ENCODE measurements at regions not wholly inside any gene's neighbourhood (a gene's known extent, or its start where the extent isn't known, plus 50 kb on each side); places are given as distances from the start of the nearest gene placed in this dataset.

GRCh38 chr15:35858707-35859106, 312.7 kb upstream of the DPH6 start:
- no peak overlapping the region for H3K4me3 ChIP-seq (ENCODE audit: low read depth, low read length)
- no peak for TF ChIP-seq CTCF (IDR thresholded peaks at IDR 0.05; ENCODE audit: low read depth, low read length, missing control alignments)
- no peaks in the 10 kb centered on the region for H3K27me3 ChIP-seq (replicated peaks)
- no peaks in the 10 kb centered on the region for H3K36me3 ChIP-seq (replicated peaks)
- no peak overlapping the region for H3K27ac ChIP-seq
- no peak for DNase-seq
- in situ Hi-C loops (cut with HindIII; ENCODE audit: low pct_ligation_motif_present, low sequenced_read_pairs) = no loop called here

- in situ Hi-C loops (cut with HindIII; ENCODE audit: low pct_ligation_motif_present, low sequenced_read_pairs) = no loop called here
- H3K36me3 ChIP-seq (replicated peaks) = no peaks in the 10 kb centered on the region
- H3K27me3 ChIP-seq (replicated peaks) = no peaks in the 10 kb centered on the region
- no peak for DNase-seq
- no peak overlapping the region for H3K27ac ChIP-seq
- no peak for TF ChIP-seq CTCF (IDR thresholded peaks at IDR 0.05; ENCODE audit: low read depth, low read length, missing control alignments)
- H3K4me3 ChIP-seq (ENCODE audit: low read depth, low read length) = no peak overlapping the region
Observed at GRCh38 chr15:35863655-35864054, 317.7 kb upstream of the DPH6 start.

- Histone ChIP-seq H3K36me3 (replicated peaks) (no peaks in the 10 kb centered on the region), H3K4me3 (ENCODE audit: low read depth, low read length) (no peak overlapping the region), H3K27me3 (replicated peaks) (no peaks in the 10 kb centered on the region), H3K27ac (no peak overlapping the region)
- DNase-seq = no peak
- no peak for TF ChIP-seq CTCF (IDR thresholded peaks at IDR 0.05; ENCODE audit: low read depth, low read length, missing control alignments)
- in situ Hi-C loops (cut with HindIII; ENCODE audit: low pct_ligation_motif_present, low sequenced_read_pairs) = no loop called here
Observed at GRCh38 chr15:35867356-35867755, 321.4 kb upstream of the DPH6 start.

GRCh38 chr15:35871282-35871681, 325.3 kb upstream of the DPH6 start:
- TF ChIP-seq CTCF (IDR thresholded peaks at IDR 0.05; ENCODE audit: low read depth, low read length, missing control alignments) = no peak
- DNase-seq = no peak
- H3K27me3 ChIP-seq (replicated peaks) = no peaks in the 10 kb centered on the region
- no peaks in the 10 kb centered on the region for H3K36me3 ChIP-seq (replicated peaks)
- in situ Hi-C loops (cut with HindIII; ENCODE audit: low pct_ligation_motif_present, low sequenced_read_pairs) = no loop called here
- no peak overlapping the region for H3K27ac ChIP-seq
- H3K4me3 ChIP-seq (ENCODE audit: low read depth, low read length) = no peak overlapping the region

- H3K27ac ChIP-seq = no peak overlapping the region
- H3K27me3 ChIP-seq (replicated peaks) = no peaks in the 10 kb centered on the region
- in situ Hi-C loops (cut with HindIII; ENCODE audit: low pct_ligation_motif_present, low sequenced_read_pairs) = no loop called here
- no peaks in the 10 kb centered on the region for H3K36me3 ChIP-seq (replicated peaks)
- TF ChIP-seq CTCF (IDR thresholded peaks at IDR 0.05; ENCODE audit: low read depth, low read length, missing control alignments) = no peak
- no peak for DNase-seq
- H3K4me3 ChIP-seq (ENCODE audit: low read depth, low read length) = no peak overlapping the region
Observed at GRCh38 chr15:35871812-35872211, 325.8 kb upstream of the DPH6 start.

- in situ Hi-C loops (cut with HindIII; ENCODE audit: low pct_ligation_motif_present, low sequenced_read_pairs) = no loop called here
- Histone ChIP-seq H3K36me3 (replicated peaks) (no peaks in the 10 kb centered on the region), H3K4me3 (ENCODE audit: low read depth, low read length) (no peak overlapping the region), H3K27ac (no peak overlapping the region), H3K27me3 (replicated peaks) (no peaks in the 10 kb centered on the region)
- no peak for TF ChIP-seq CTCF (IDR thresholded peaks at IDR 0.05; ENCODE audit: low read depth, low read length, missing control alignments)
- DNase-seq = no peak
Observed at GRCh38 chr15:35872577-35872976, 326.6 kb upstream of the DPH6 start.

Measured in brain microvascular endothelial cell (primary cell).